Sigmoid colon (tissue), 6 donors: ENCODE measurements at regions not wholly inside any gene's neighbourhood (a gene's known extent, or its start where the extent isn't known, plus 50 kb on each side); places are given as distances from the start of the nearest gene placed in this dataset.

Source experiments
- DNase-seq: peaks from one replicate; pipeline ENCODE4 v3.0.0-alpha.2; 2019
- H3K27ac ChIP-seq, 4 donors: fragments of 200-600 bp; sonication (generic); one replicate each; pipeline ENCODE4 v1.5.1; 2016 to 2019; ENCODE audit warnings: mild to moderate bottlenecking in 1 of 4
- H3K27me3 ChIP-seq, 3 donors: fragments of 200-600 bp; sonication (generic); one replicate each; pipeline ENCODE4 v1.5.1; 2019; ENCODE audit warnings: mild to moderate bottlenecking in 1 of 3
- H3K36me3 ChIP-seq, 4 donors: fragments of 200-600 bp; sonication (generic); one replicate each; pipeline ENCODE4 v1.5.1; 2016 to 2019
- H3K4me1 ChIP-seq, 4 donors: fragments of 200-600 bp; sonication (generic); one replicate each; pipeline ENCODE4 v1.5.1; 2017 to 2019
- H3K4me3 ChIP-seq, 4 donors: fragments of 200-600 bp; sonication (generic); one replicate each; pipeline ENCODE4 v1.5.1; 2017 to 2019; ENCODE audit warnings: mild to moderate bottlenecking in 2 of 4, moderate library complexity in 1 of 4
- H3K9me3 ChIP-seq, 4 donors: fragments of 200-600 bp in 3 of 4; sonication (generic) in 3 of 4; one replicate each; pipeline versions ENCODE4 v1.5.1 to v1.6.1; 2013 to 2019
- EP300 ChIP-seq, 4 donors: sonication (generic); formaldehyde crosslinking; IDR thresholded peaks; one replicate each; pipeline ENCODE4 v1.6.1; 2017; ENCODE audit warnings: antibody characterized with exemption in 4 of 4
- POLR2A ChIP-seq, 2 donors: fragments of 450-650 bp; IDR thresholded peaks; one replicate each; pipeline ENCODE4 v1.6.1; 2016; ENCODE audit warnings: antibody characterized with exemption in 2 of 2, mild to moderate bottlenecking in 2 of 2, moderate library complexity in 2 of 2
- POLR2AphosphoS5 ChIP-seq, 4 donors: sonication (generic); formaldehyde crosslinking; IDR thresholded peaks; one replicate each; pipeline ENCODE4 v1.6.1; 2017; ENCODE audit warnings: antibody characterized with exemption in 4 of 4
- WGBS, 2 donors: extraction: QIAGEN DNeasy Blood & Tissue Kit; methylation state at CpG; one replicate each; pipeline ENCODE4 v1.1.7; 2013; 5-methylcytosine and 5-hydroxymethylcytosine counted together
- intact Hi-C: fragments of 100-400 bp; cut with DNase I; formaldehyde crosslinking; loops from one replicate; pipeline ENCODE4 v1.15.1; 2023
- TF ChIP-seq, protein P1 (sequence below), 4 experiments: fragments of 450-650 bp in 3 of 4; fragments of 200-600 bp in 1 of 4; IDR thresholded peaks; one replicate each; pipeline ENCODE4 v1.5.1; 2016 to 2019; ENCODE audit warnings: antibody characterized with exemption in 4 of 4, mild to moderate bottlenecking in 3 of 4, moderate library complexity in 2 of 4
- donor health status: healthy with polysubstance abuse.
- donor health status: healthy.

DNA sequence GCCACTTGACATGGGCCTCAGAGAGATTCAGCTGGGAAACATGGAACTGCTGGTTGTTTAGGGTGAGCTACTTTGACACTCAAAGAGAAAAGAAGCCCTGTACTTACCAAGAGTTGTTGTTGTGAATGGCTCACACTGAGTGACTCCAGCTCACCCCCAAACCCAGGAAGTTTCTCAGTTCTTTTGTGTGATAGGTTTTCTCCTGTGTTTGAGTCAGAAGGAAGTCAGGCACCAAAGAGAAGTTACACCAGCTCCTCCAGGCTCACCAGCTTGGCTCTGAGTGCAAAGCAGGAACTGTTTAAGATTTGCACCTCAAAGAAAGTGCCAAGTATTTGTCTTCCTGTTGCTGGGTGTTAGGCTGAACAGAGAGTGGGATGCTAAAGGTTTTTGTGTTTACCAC, 111.2 kb upstream of the PROX1 start:
- intact Hi-C loops, result no loop called here
- TF ChIP-seq POLR2AphosphoS5 (IDR thresholded peaks at IDR 0.05) (no peak), EP300 (IDR thresholded peaks at IDR 0.05) (no peak), POLR2A (IDR thresholded peaks at IDR 0.05) (no peak)
- TF ChIP-seq, protein P1, sequence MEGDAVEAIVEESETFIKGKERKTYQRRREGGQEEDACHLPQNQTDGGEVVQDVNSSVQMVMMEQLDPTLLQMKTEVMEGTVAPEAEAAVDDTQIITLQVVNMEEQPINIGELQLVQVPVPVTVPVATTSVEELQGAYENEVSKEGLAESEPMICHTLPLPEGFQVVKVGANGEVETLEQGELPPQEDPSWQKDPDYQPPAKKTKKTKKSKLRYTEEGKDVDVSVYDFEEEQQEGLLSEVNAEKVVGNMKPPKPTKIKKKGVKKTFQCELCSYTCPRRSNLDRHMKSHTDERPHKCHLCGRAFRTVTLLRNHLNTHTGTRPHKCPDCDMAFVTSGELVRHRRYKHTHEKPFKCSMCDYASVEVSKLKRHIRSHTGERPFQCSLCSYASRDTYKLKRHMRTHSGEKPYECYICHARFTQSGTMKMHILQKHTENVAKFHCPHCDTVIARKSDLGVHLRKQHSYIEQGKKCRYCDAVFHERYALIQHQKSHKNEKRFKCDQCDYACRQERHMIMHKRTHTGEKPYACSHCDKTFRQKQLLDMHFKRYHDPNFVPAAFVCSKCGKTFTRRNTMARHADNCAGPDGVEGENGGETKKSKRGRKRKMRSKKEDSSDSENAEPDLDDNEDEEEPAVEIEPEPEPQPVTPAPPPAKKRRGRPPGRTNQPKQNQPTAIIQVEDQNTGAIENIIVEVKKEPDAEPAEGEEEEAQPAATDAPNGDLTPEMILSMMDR (IDR thresholded peaks at IDR 0.05), result no peak

DNA sequence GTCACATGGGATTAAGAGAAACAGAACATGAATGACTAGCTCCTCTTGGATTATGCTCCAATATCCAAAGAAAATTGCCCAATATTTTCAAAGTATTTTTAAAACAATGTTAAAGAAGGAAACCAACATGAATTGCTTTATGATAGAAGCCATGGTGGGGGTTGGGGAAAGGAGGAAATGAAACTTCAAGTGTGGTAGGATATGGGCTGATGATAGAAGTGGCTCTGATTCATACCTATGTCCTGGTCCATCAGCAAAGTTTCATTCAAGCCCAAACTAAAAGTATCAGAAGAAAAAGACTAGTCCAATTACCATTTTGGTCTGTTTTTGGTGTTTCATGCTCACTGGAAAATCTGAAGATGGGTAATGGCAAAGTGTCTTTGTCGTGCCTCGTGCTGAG, 104.2 kb upstream of the PROX1 start:
- Histone ChIP-seq H3K27me3 (no peaks in the 10 kb centered on the region), H3K36me3 (no peaks in the 10 kb centered on the region), H3K4me3 (no peak overlapping the region), H3K27ac (no peak overlapping the region), H3K4me1 (no peaks in the 10 kb centered on the region), H3K9me3 (no peaks in the 10 kb centered on the region)
- WGBS, 2 donors, result 94 to 95% methylated on average over 2 of the region's 2 CpGs
- intact Hi-C loops, result no loop called here
- no peak for DNase-seq
- TF ChIP-seq POLR2A (IDR thresholded peaks at IDR 0.05), result no peak

More for the DNA sequence above, 111.2 kb upstream of the PROX1 start:
- Histone ChIP-seq H3K4me1 (no peaks in the 10 kb centered on the region), H3K36me3 (no peaks in the 10 kb centered on the region), H3K4me3 (no peak overlapping the region), H3K27ac (no peak overlapping the region), H3K9me3 (no peaks in the 10 kb centered on the region), H3K27me3 (no peaks in the 10 kb centered on the region)
- DNase-seq, result no peak

DNA sequence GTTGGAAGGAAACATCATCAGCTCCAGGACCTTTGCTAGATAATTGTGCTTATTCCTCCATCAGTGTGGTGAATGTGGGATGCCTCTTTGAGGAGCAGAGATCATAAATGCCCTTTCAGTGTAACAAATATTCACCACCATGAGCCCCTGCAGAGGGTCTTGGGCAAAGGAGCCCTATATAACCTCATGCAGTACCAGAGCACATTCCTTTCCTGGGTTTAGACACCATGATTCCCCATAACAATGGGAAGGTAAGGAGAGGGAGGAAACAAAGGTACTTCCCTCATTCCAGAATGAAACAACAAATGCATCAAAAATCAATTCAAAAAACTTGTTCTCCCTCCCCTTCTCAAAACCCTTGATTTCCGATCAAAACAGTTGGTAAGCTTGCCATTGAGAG, 103.4 kb upstream of the PROX1 start:
- Histone ChIP-seq H3K27ac (no peak overlapping the region), H3K4me3 (no peak overlapping the region), H3K27me3 (no peaks in the 10 kb centered on the region), H3K4me1 (no peaks in the 10 kb centered on the region), H3K36me3 (no peaks in the 10 kb centered on the region), H3K9me3 (no peaks in the 10 kb centered on the region)
- intact Hi-C loops, result no loop called here
- WGBS, 2 donors, result 0 to 3% methylated on average over 1 of the region's 1 CpG
- TF ChIP-seq POLR2AphosphoS5 (IDR thresholded peaks at IDR 0.05) (no peak), EP300 (IDR thresholded peaks at IDR 0.05) (no peak), POLR2A (IDR thresholded peaks at IDR 0.05) (no peak)
- TF ChIP-seq, protein P1 (IDR thresholded peaks at IDR 0.05), result no peak
- no peak for DNase-seq

DNA sequence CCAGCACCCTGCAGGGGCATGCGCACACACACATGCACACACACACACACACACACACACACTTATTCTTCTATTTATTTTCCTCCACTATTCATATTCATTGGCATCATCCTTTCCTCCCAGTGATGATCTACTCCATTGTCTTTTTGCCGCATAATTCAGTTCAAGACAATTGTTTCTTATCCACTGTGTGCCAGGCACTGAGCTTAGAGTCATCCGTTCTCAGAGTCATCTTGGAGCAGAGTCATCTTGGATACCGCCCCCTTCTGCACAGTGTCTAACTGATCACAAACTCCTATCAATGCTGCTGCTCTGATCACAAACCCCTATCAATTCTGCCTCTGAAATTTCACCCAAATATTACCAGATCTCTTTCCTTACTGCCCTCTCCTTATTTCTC, 102.8 kb upstream of the PROX1 start:
- Histone ChIP-seq H3K27ac (no peak overlapping the region), H3K4me3 (no peak overlapping the region), H3K4me1 (no peaks in the 10 kb centered on the region), H3K9me3 (no peaks in the 10 kb centered on the region), H3K27me3 (no peaks in the 10 kb centered on the region), H3K36me3 (no peaks in the 10 kb centered on the region)
- TF ChIP-seq EP300 (IDR thresholded peaks at IDR 0.05) (no peak), POLR2A (IDR thresholded peaks at IDR 0.05) (no peak), POLR2AphosphoS5 (IDR thresholded peaks at IDR 0.05) (no peak)
- TF ChIP-seq, protein P1 (IDR thresholded peaks at IDR 0.05), result no peak
- intact Hi-C loops, result no loop called here
- no peak for DNase-seq
- 92 to 95% methylated on average over 4 of the region's 4 CpGs for WGBS, 2 donors

DNA sequence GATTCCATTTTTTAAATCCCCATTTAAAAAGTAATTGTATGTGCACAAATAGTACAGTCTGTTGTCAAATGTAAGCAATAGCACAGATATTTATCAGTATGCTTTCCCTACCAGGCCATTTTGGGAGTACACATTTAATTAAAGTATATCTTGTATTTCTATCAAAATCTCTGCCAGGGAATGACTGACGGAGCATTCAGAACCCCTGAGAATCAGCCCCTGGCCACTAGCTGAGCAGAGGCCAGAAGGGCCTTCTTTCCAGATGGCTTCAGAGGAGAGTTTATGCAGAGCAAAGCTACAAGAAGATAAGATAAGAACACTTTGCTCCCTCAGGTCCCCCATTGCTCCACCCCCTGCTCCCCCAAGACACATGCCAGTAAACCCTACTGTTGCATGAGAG, 99.9 kb upstream of the PROX1 start:
- no peaks in the 10 kb centered on the region for H3K4me1 ChIP-seq
- no peaks in the 10 kb centered on the region for H3K36me3 ChIP-seq
- intact Hi-C loops, result no loop called here
- H3K9me3 ChIP-seq, result no peaks in the 10 kb centered on the region
- H3K27me3 ChIP-seq, result no peaks in the 10 kb centered on the region
- no peak for TF ChIP-seq EP300 (IDR thresholded peaks at IDR 0.05)
- TF ChIP-seq, protein P1 (IDR thresholded peaks at IDR 0.05), result no peak
- H3K4me3 ChIP-seq, result no peak overlapping the region
- WGBS, 2 donors, result 94 to 96% methylated on average over 1 of the region's 1 CpG
- H3K27ac ChIP-seq, result no peak overlapping the region
- DNase-seq, result no peak
